ENCODE measurements at regions not wholly inside any gene's neighbourhood (a gene's known extent, or its start where the extent isn't known, plus 50 kb on each side); places are given as distances from the start of the nearest gene placed in this dataset.

- CTCF ChIA-PET, result no interaction called here
- no peak for ATAC-seq
- BruUV-seq (replicated peaks), result no TSS peak
Measured at GRCh38 chr7:46428295-46428694, 507.2 kb upstream of the IGFBP3 start.

More at GRCh38 chr7:46428295-46428694, 507.2 kb upstream of the IGFBP3 start:
- no peak overlapping the region for H3K4me3 ChIP-seq
- ChIA-PET POLR2A (interaction anchor here (0.6 kb wide), 1 partner anchor 9 kb away, joined by 3 read pairs; no protein-coding TSS in a partner anchor), SMC1A (ENCODE audit: uncharacterized antibody, unreplicated experiment) (no interaction called here), RAD21 (ENCODE audit: unreplicated experiment) (no interaction called here)
- intact Hi-C loops (cut with micrococcal nuclease; ENCODE audit: unreplicated experiment), result no loop called here
- H3K27me3 ChIP-seq (replicated peaks in 1 of 2; ENCODE audit: control insufficient read depth in 2 of 2, insufficient read depth in 2 of 2, low read length in 1 of 2), result no peaks in the 10 kb centered on the region
- FAIRE-seq (no peak), DNase-seq (ENCODE audit: low read depth, low spot score) (no peak)
- H4K20me1 ChIP-seq (ENCODE audit: control insufficient read depth, insufficient read depth), result no peaks in the 10 kb centered on the region
- H3K79me2 ChIP-seq (ENCODE audit: control insufficient read depth, insufficient read depth, low read length), result no peaks in the 10 kb centered on the region
- no peaks in the 10 kb centered on the region for H3K4me1 ChIP-seq (ENCODE audit: control insufficient read depth, insufficient read depth, low read length)
- no peak overlapping the region for H3K27ac ChIP-seq (ENCODE audit: control insufficient read depth, insufficient read depth)
- TF ChIP-seq POLR2AphosphoS2 (IDR thresholded peaks at IDR 0.05; ENCODE audit: low read depth, low read length) (no peak), E2F8 (IDR thresholded peaks at IDR 0.05; ENCODE audit: low read depth, partially characterized antibody) (no peak)
- H2AFZ ChIP-seq (ENCODE audit: control insufficient read depth, low read depth, low read length), result no peak overlapping the region
- no peaks in the 10 kb centered on the region for H3K36me3 ChIP-seq (ENCODE audit: control insufficient read depth in 2 of 2, insufficient read depth in 2 of 2, low read length in 1 of 2)
- no peaks in the 10 kb centered on the region for H3K9me3 ChIP-seq (replicated peaks; ENCODE audit: control insufficient read depth, insufficient read depth, low read length)
- in situ Hi-C loops (cut with MboI), result no loop called here
- no peak overlapping the region for H3K4me2 ChIP-seq (ENCODE audit: control insufficient read depth, insufficient read depth)
- H3K9ac ChIP-seq (ENCODE audit: control insufficient read depth, insufficient read depth, low read length), result no peak overlapping the region
